ENCODE measurements at regions not wholly inside any gene's neighbourhood (a gene's known extent, or its start where the extent isn't known, plus 50 kb on each side); places are given as distances from the start of the nearest gene placed in this dataset.
"Not testable (repeated sequence)": the region's sequence is repeated elsewhere in the genome, so short reads cannot be mapped to it uniquely, and the experiment has no call there.

- not testable (repeated sequence) for TF ChIP-seq CTCF, POLR2A (IDR thresholded peaks at IDR 0.05)
Measured at GRCh38 chr5:34099891-34100290, 56.9 kb upstream of the C1QTNF3 start.
